Cardiac muscle cell (in vitro differentiated cells and primary cell): ENCODE measurements at regions not wholly inside any gene's neighbourhood (a gene's known extent, or its start where the extent isn't known, plus 50 kb on each side); places are given as distances from the start of the nearest gene placed in this dataset.

Experiments
- DNase-seq, 2 donors: peaks; one replicate each; pipeline versions ENCODE4 v3.0.0 to v3.0.0-alpha.2; 2010 to 2017; ENCODE audit warnings: low read depth in 1 of 2, low spot score in 1 of 2
- H3K27ac ChIP-seq: fragments of 200-600 bp; sonication (generic); 2 replicates; pipeline ENCODE4 v1.5.1; 2016
- H3K27me3 ChIP-seq: fragments of 200-600 bp; sonication (generic); 2 replicates; pipeline ENCODE4 v1.6.0; 2016; ENCODE audit warnings: control low read depth
- H3K36me3 ChIP-seq: fragments of 200-600 bp; sonication (generic); 2 replicates; pipeline ENCODE4 v1.5.1; 2016; ENCODE audit warnings: control low read depth
- H3K4me1 ChIP-seq: fragments of 200-600 bp; sonication (generic); 2 replicates; pipeline ENCODE4 v1.8.1; 2017; ENCODE audit warnings: low read depth, mild to moderate bottlenecking, mixed run types
- H3K4me3 ChIP-seq: fragments of 200-600 bp; sonication (generic); 2 replicates; pipeline ENCODE4 v1.5.1; 2016; ENCODE audit warnings: mild to moderate bottlenecking
- H3K9me3 ChIP-seq: fragments of 200-600 bp; sonication (generic); 2 replicates; pipeline ENCODE4 v1.5.1; 2017; ENCODE audit warnings: low read depth, mild to moderate bottlenecking, control low read depth
- TF ChIP-seq, protein P1 (sequence below): IDR thresholded peaks from 2 replicates; pipeline ENCODE4 v1.5.1; 2012; ENCODE audit warnings: low read depth, mild to moderate bottlenecking, low read length

DNA sequence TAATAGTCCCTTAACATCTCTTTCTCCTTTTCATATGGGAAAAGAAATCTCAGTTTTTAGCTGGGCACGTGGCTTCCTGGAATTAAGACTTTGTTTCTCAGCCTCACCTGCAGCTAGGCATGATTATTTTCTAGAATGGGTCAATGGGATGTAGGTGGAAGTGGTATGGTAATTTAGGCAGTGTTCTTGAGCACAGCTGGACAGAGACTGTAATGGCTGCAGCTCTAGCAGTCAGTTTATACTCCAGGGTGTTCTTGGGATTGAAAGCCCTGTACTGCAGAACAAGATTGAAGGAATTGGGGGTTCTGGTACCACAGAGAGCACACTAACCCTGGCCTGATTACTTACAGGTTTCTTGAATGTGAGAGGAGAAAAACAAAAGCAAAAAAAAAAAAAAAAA lies 455.9 kb upstream of the ZNF608 start:
- TF ChIP-seq, protein P1, sequence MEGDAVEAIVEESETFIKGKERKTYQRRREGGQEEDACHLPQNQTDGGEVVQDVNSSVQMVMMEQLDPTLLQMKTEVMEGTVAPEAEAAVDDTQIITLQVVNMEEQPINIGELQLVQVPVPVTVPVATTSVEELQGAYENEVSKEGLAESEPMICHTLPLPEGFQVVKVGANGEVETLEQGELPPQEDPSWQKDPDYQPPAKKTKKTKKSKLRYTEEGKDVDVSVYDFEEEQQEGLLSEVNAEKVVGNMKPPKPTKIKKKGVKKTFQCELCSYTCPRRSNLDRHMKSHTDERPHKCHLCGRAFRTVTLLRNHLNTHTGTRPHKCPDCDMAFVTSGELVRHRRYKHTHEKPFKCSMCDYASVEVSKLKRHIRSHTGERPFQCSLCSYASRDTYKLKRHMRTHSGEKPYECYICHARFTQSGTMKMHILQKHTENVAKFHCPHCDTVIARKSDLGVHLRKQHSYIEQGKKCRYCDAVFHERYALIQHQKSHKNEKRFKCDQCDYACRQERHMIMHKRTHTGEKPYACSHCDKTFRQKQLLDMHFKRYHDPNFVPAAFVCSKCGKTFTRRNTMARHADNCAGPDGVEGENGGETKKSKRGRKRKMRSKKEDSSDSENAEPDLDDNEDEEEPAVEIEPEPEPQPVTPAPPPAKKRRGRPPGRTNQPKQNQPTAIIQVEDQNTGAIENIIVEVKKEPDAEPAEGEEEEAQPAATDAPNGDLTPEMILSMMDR: no peak
- DNase-seq: no peak
- peaks cover 55% of the 10 kb centered on the region for H3K4me1 ChIP-seq
- no peaks in the 10 kb centered on the region for H3K36me3 ChIP-seq
- H3K9me3 ChIP-seq: no peaks in the 10 kb centered on the region
- no peak overlapping the region for H3K27ac ChIP-seq
- H3K4me3 ChIP-seq: no peak overlapping the region
- no peaks in the 10 kb centered on the region for H3K27me3 ChIP-seq

DNA sequence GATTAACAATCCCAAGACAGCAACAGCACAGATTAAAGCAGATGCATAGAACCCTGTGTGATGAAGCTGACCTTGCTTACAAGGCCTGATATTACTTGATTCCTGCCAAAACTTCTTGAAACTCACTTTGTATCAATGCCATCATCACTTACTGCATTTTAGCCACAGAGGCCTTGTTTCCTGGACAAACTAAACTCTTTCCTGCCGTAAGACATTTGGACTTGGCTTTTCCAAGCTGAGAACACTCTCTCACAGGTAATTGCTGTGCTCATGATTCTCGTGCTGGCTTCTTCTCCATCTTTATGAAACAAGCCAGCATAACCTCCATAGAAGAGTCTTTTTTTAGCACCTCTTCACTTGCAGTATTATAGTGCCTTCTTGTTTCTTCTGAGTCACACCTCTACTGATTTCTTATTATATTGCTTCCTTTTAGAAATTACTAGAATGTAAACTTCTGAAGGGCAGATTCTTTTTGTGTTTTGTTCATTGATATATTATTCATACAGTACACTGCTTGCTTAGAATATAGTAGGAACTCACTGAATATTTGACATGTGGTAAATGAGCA lies 456.5 kb upstream of the ZNF608 start:
- H3K27me3 ChIP-seq: no peaks in the 10 kb centered on the region
- TF ChIP-seq, protein P1: no peak
- DNase-seq: no peak
- H3K4me1 ChIP-seq: peaks cover 49% of the 10 kb centered on the region
- H3K4me3 ChIP-seq: no peak overlapping the region
- H3K27ac ChIP-seq: no peak overlapping the region
- H3K9me3 ChIP-seq: no peaks in the 10 kb centered on the region
- no peaks in the 10 kb centered on the region for H3K36me3 ChIP-seq

DNA sequence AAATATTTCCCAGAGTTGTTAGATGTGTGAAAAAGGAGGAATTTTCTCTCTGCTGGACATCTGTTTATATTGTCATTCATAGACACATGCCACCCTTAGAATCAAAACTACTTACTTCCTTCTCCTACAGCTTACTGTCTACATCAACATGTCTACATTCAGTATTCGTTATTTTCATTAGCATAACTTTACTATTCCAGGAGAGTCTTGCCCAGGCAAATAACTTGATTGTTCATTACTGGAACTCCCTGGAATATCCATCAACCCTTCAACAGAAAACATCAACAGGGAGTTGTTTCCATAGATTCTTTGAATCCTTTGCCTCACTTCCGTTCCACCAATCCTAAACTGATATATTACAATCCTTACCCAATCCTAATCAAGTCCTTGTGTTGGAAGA lies 457.5 kb upstream of the ZNF608 start:
- no peak overlapping the region for H3K27ac ChIP-seq
- no peaks in the 10 kb centered on the region for H3K27me3 ChIP-seq
- TF ChIP-seq, protein P1: no peak
- H3K4me1 ChIP-seq: peaks cover 41% of the 10 kb centered on the region
- DNase-seq: no peak
- no peak overlapping the region for H3K4me3 ChIP-seq
- H3K36me3 ChIP-seq: no peaks in the 10 kb centered on the region
- no peaks in the 10 kb centered on the region for H3K9me3 ChIP-seq

DNA sequence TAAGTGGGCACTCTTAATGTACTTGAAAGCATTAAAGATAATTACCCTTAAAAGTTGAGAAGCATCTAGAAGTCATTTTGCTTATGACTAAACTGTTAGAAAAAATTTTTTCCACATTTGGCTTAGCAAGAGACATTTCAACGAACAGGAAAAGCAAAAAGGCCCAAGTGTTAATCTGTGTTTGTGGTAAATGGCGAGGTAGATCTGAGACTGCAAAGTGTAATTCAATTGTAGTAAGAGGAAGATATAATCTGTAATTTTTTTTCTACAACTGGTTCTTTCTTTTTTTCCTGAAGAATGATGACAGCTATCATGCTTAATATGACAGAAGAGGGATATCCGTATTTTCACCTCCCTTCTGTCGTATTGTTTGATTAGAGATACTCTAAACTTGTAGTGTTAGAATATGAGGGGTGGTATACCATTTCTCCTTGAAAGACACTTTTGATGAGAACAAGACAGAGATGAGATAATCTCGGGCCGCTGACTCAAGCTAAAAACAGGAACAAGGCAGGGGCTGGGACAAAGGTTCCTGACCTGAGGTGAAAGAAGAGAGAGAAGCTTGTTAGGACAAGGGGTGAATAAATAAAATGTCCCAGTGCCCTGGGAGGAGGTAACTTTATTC lies 459.3 kb upstream of the ZNF608 start:
- DNase-seq: no peak
- Histone ChIP-seq H3K36me3 (no peaks in the 10 kb centered on the region), H3K9me3 (no peaks in the 10 kb centered on the region), H3K27me3 (no peaks in the 10 kb centered on the region), H3K27ac (peak overlapping the region; percentile 64), H3K4me3 (no peak overlapping the region), H3K4me1 (peaks cover 29% of the 10 kb centered on the region)
- TF ChIP-seq, protein P1: no peak

DNA sequence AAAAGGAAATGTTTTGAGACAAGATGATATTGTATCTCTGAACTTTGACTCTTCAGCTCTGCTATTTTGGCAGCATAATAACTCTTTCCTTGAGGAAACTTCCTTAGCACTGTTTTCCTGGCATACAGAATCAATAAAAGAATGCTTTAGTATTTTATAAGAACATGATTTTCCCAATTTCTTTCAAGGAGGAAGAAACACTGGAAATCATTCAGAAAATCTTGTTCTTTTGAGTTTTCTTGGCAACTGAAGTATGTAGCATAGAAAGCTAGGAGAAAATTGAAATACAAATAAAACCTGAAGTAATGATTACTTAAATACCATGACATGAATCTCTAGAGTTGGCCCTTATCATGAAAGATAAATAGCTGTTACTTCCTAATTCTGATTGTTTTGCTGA lies 461.4 kb upstream of the ZNF608 start:
- TF ChIP-seq, protein P1: no peak
- no peak for DNase-seq
- peaks cover 20% of the 10 kb centered on the region for H3K4me1 ChIP-seq
- H3K36me3 ChIP-seq: no peaks in the 10 kb centered on the region
- H3K4me3 ChIP-seq: no peak overlapping the region
- H3K27ac ChIP-seq: no peak overlapping the region
- no peaks in the 10 kb centered on the region for H3K27me3 ChIP-seq
- H3K9me3 ChIP-seq: no peaks in the 10 kb centered on the region
